HT-29 (cell line): ENCODE measurements at regions not wholly inside any gene's neighbourhood (a gene's known extent, or its start where the extent isn't known, plus 50 kb on each side); places are given as distances from the start of the nearest gene placed in this dataset.

Experiments
- DNase-seq: peaks from one replicate; pipeline ENCODE4 v3.0.0-alpha.2; 2015; ENCODE audit warnings: low spot score

GRCh38 chr7:84328571-84328970 is 134.0 kb upstream of the SEMA3A start:
- no peak for DNase-seq

- no peak for DNase-seq
These were observed 129.6 kb upstream of the SEMA3A start for GRCh38 chr7:84324136-84324630.

GRCh38 chr7:84317536-84317935 is 122.9 kb upstream of the SEMA3A start:
- DNase-seq: no peak

- no peak for DNase-seq
These were observed 119.7 kb upstream of the SEMA3A start for GRCh38 chr7:84314263-84314662.

- DNase-seq: no peak
These were observed 109.8 kb upstream of the SEMA3A start for GRCh38 chr7:84304407-84304806.

GRCh38 chr7:84302949-84303348 is 108.4 kb upstream of the SEMA3A start:
- peak; percentile 77 for DNase-seq

- no peak for DNase-seq
These were observed 103.0 kb upstream of the SEMA3A start for GRCh38 chr7:84297616-84298015.

GRCh38 chr7:84294847-84295455 is 100.4 kb upstream of the SEMA3A start:
- no peak for DNase-seq

GRCh38 chr7:84294391-84294790 is 99.8 kb upstream of the SEMA3A start:
- DNase-seq: no peak

GRCh38 chr7:84291756-84292155 is 97.2 kb upstream of the SEMA3A start:
- DNase-seq: no peak

GRCh38 chr7:84283798-84284197 is 89.2 kb upstream of the SEMA3A start:
- DNase-seq: no peak

GRCh38 chr7:84281518-84281917 is 86.9 kb upstream of the SEMA3A start:
- DNase-seq: no peak

- no peak for DNase-seq
These were observed 83.1 kb upstream of the SEMA3A start for GRCh38 chr7:84277628-84278224.

- no peak for DNase-seq
These were observed 79.5 kb upstream of the SEMA3A start for GRCh38 chr7:84274029-84274638.

GRCh38 chr7:84271543-84271942 is 77.0 kb upstream of the SEMA3A start:
- no peak for DNase-seq

- no peak for DNase-seq
These were observed 69.8 kb upstream of the SEMA3A start for GRCh38 chr7:84264396-84264795.

- no peak for DNase-seq
These were observed 68.5 kb upstream of the SEMA3A start for GRCh38 chr7:84263106-84263505.

- no peak for DNase-seq
These were observed 66.9 kb upstream of the SEMA3A start for GRCh38 chr7:84261509-84261908.

GRCh38 chr7:84258628-84259027 is 64.0 kb upstream of the SEMA3A start:
- no peak for DNase-seq

GRCh38 chr7:84256571-84256971 is 62.0 kb upstream of the SEMA3A start:
- no peak for DNase-seq

- peak; percentile 52 for DNase-seq
These were observed 56.7 kb upstream of the SEMA3A start for GRCh38 chr7:84251277-84251781.

GRCh38 chr7:84250452-84250851 is 55.9 kb upstream of the SEMA3A start:
- DNase-seq: no peak

GRCh38 chr7:84249656-84250055 is 55.1 kb upstream of the SEMA3A start:
- DNase-seq: no peak
